Body of pancreas (tissue), 4 donors: ENCODE measurements at regions not wholly inside any gene's neighbourhood (a gene's known extent, or its start where the extent isn't known, plus 50 kb on each side); places are given as distances from the start of the nearest gene placed in this dataset.

Experiments
- ATAC-seq: fragments of 150-250 bp; one replicate; pipeline ENCODE4 v1.9.1; 2016
- DNase-seq, 4 donors: peaks; one replicate each; pipeline ENCODE4 v3.0.0-alpha.2; 2019
- H3K27ac ChIP-seq, 4 donors: fragments of 200-600 bp; sonication (generic); 1 replicate in 3 of 4; 2 replicates in 1 of 4; pipeline versions ENCODE4 v1.5.1 to v1.6.1; 2016 to 2019; ENCODE audit warnings: mild to moderate bottlenecking in 1 of 4, mixed read lengths in 1 of 4, moderate library complexity in 1 of 4
- H3K27me3 ChIP-seq, 2 donors: fragments of 200-600 bp; sonication (generic); one replicate each; pipeline ENCODE4 v1.6.0; 2016; ENCODE audit warnings: mild to moderate bottlenecking in 1 of 2
- H3K36me3 ChIP-seq, 2 donors: fragments of 200-600 bp; sonication (generic); replicated peaks in 1 of 2; 2 replicates each; pipeline ENCODE4 v1.5.1; 2016; ENCODE audit warnings: low read depth in 2 of 2; ENCODE audit not compliant: insufficient read depth in 1 of 2
- H3K4me1 ChIP-seq: fragments of 200-600 bp; sonication (generic); one replicate; pipeline ENCODE4 v1.6.0; 2016
- H3K4me3 ChIP-seq, 2 donors: fragments of 200-600 bp; sonication (generic); 1 replicate in 1 of 2; 2 replicates in 1 of 2; pipeline ENCODE4 v1.5.1; 2016 to 2019
- H3K9me3 ChIP-seq, 3 donors: fragments of 200-600 bp; sonication (generic); 1 replicate in 2 of 3; 2 replicates in 1 of 3; pipeline ENCODE4 v1.5.1; 2016
- POLR2A ChIP-seq, 3 donors: fragments of 450-650 bp; IDR thresholded peaks; one replicate each; pipeline ENCODE4 v1.6.1; 2016; ENCODE audit warnings: antibody characterized with exemption in 3 of 3, mild to moderate bottlenecking in 2 of 3
- WGBS, 2 donors: methylation state at CpG; one replicate each; pipeline ENCODE4 v1.1.5; 2017; 5-methylcytosine and 5-hydroxymethylcytosine counted together
- intact Hi-C: fragments of 100-400 bp; cut with DNase I; formaldehyde crosslinking; loops from one replicate; pipeline ENCODE4 v1.15.1; 2023
- TF ChIP-seq, protein P1 (sequence below), 7 experiments: fragments of 450-650 bp in 4 of 7; fragments of 200-600 bp in 3 of 7; sonication (generic) in 3 of 7; IDR thresholded peaks; one replicate each; pipeline ENCODE4 v1.5.1; 2016 to 2019; ENCODE audit warnings: antibody characterized with exemption in 7 of 7

DNA sequence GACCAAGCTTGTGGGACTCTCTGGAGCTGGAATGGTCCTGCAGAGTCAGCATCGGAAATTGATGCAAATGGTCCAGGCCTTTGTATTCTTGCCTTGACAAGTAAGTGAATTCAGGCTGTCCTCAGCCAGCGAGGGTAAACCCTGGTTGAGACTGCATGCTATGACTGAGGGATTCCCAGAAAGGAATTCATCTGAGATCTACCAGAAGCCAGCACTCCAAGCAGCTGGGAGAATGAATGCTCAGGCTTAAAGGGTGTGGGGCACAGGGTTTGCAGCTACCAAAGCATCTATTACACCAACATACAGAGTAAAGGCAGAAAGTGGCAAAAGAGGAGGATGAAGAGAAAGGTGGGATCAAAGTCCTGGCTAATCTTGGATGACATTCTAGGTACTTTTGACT, 257.0 kb upstream of the LYPLAL1 start:
- no peak for DNase-seq
- intact Hi-C loops, result no loop called here
- WGBS, 2 donors, result 85 to 90% methylated on average over 2 of the region's 2 CpGs

DNA sequence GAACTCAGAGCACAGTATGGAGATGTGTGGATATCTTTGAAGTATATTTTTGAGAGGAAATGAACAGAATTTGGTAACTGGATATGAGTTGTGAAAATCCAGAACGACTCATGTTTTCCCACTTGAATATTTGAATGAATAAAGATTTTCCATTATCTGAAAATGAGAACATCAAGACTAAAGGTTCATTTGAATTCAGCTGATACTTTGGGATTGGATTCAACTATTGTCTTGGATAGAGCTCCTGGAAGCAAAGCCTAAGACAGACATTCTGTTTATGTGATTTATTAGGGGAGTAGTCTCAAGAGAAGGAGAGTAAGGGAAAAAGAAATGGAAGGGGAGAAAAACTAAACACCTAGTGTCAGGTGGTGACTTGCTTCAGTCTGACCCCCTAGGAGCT, 256.0 kb upstream of the LYPLAL1 start:
- no peak for ATAC-seq
- DNase-seq, result no peak
- Histone ChIP-seq H3K27me3 (no peaks in the 10 kb centered on the region), H3K36me3 (no peaks in the 10 kb centered on the region), H3K9me3 (no peaks in the 10 kb centered on the region), H3K27ac (no peak overlapping the region), H3K4me1 (no peaks in the 10 kb centered on the region), H3K4me3 (no peak overlapping the region)
- WGBS, 2 donors, result 25 to 44% methylated on average over 1 of the region's 1 CpG
- TF ChIP-seq, protein P1, sequence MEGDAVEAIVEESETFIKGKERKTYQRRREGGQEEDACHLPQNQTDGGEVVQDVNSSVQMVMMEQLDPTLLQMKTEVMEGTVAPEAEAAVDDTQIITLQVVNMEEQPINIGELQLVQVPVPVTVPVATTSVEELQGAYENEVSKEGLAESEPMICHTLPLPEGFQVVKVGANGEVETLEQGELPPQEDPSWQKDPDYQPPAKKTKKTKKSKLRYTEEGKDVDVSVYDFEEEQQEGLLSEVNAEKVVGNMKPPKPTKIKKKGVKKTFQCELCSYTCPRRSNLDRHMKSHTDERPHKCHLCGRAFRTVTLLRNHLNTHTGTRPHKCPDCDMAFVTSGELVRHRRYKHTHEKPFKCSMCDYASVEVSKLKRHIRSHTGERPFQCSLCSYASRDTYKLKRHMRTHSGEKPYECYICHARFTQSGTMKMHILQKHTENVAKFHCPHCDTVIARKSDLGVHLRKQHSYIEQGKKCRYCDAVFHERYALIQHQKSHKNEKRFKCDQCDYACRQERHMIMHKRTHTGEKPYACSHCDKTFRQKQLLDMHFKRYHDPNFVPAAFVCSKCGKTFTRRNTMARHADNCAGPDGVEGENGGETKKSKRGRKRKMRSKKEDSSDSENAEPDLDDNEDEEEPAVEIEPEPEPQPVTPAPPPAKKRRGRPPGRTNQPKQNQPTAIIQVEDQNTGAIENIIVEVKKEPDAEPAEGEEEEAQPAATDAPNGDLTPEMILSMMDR (IDR thresholded peaks at IDR 0.05), result no peak
- TF ChIP-seq POLR2A (IDR thresholded peaks at IDR 0.05), result no peak
- intact Hi-C loops, result no loop called here

More for the DNA sequence above, 257.0 kb upstream of the LYPLAL1 start:
- Histone ChIP-seq H3K4me3 (no peak overlapping the region), H3K27me3 (no peaks in the 10 kb centered on the region), H3K27ac (no peak overlapping the region), H3K9me3 (no peaks in the 10 kb centered on the region), H3K36me3 (no peaks in the 10 kb centered on the region), H3K4me1 (no peaks in the 10 kb centered on the region)
- TF ChIP-seq, protein P1 (IDR thresholded peaks at IDR 0.05), result no peak
- TF ChIP-seq POLR2A (IDR thresholded peaks at IDR 0.05), result no peak
- no peak for ATAC-seq

DNA sequence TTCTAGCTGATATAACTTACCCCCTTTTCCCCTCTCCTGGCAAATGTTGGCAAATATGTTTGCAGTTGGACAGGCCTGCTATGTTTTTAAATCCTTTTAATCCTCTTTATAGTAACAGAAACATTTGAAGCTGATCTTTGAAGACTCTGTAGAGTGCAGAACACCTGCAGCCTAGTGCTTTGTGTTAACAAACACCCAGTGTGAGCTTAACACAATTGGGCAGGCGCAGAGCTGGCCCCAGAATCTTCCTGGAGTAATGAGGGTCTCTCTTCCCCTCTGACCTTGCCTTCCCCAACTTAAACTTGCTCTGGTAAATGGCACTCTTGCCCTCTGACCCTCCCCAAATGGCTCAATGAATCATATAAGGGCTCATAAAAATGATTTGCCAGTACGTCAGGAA, 247.9 kb upstream of the LYPLAL1 start:
- Histone ChIP-seq H3K9me3 (no peaks in the 10 kb centered on the region), H3K27ac (no peak overlapping the region), H3K36me3 (no peaks in the 10 kb centered on the region), H3K4me3 (no peak overlapping the region), H3K4me1 (no peaks in the 10 kb centered on the region), H3K27me3 (no peaks in the 10 kb centered on the region)
- TF ChIP-seq, protein P1 (IDR thresholded peaks at IDR 0.05), result no peak
- no peak for TF ChIP-seq POLR2A (IDR thresholded peaks at IDR 0.05)
- 89 to 95% methylated on average over 2 of the region's 2 CpGs for WGBS, 2 donors
- ATAC-seq (no peak), DNase-seq (no peak)
- intact Hi-C loops, result no loop called here

DNA sequence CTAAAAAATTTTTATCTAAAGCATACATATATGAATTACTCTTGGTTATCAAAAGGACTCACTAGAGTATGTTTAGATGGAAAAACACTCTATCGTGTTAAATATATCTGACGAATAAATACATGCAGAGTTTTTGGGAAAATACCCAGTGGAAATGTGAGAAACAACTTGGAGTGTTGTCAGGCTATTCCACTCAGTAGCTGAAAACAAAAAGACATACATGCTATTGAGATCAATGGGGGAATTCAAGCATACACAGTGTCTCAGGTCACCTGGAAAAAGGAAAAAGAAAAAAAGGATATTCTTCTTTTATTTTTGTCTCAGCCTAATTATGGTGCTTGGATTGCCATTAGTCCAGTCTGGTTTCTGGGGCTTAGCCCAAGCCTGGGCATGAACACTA, 247.0 kb upstream of the LYPLAL1 start:
- DNase-seq, result no peak
- Histone ChIP-seq H3K4me1 (no peaks in the 10 kb centered on the region), H3K36me3 (no peaks in the 10 kb centered on the region), H3K27me3 (no peaks in the 10 kb centered on the region), H3K27ac (no peak overlapping the region), H3K9me3 (no peaks in the 10 kb centered on the region), H3K4me3 (no peak overlapping the region)
- intact Hi-C loops, result no loop called here
- TF ChIP-seq, protein P1 (IDR thresholded peaks at IDR 0.05), result no peak
- TF ChIP-seq POLR2A (IDR thresholded peaks at IDR 0.05), result no peak
- no peak for ATAC-seq
- 52 to 78% methylated on average over 2 of the region's 2 CpGs for WGBS, 2 donors

DNA sequence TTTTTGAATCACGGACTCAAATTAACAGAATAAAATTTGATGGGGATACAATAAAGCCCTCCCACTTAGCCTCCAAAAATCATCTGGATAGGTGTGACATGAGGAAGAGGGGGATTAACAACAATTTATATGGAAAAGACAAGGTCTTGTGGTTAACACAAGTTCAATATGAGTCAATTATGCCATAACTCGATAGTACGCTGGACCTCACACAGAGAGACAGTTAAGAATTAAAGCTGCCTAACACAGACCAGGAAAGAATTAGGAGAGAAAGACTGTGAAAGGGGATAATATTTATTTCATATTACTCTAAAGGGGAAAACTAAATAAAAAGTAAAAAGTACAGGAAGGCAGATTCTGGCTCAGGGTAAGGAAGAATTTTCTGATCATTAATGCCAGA, 243.7 kb upstream of the LYPLAL1 start:
- H3K27me3 ChIP-seq, result no peaks in the 10 kb centered on the region
- TF ChIP-seq POLR2A (IDR thresholded peaks at IDR 0.05), result no peak
- TF ChIP-seq, protein P1 (IDR thresholded peaks at IDR 0.05), result no peak
- intact Hi-C loops, result no loop called here
- H3K4me1 ChIP-seq, result no peaks in the 10 kb centered on the region
- WGBS, 2 donors, result 90 to 92% methylated on average over 3 of the region's 3 CpGs
- no peaks in the 10 kb centered on the region for H3K36me3 ChIP-seq
- no peaks in the 10 kb centered on the region for H3K9me3 ChIP-seq
- no peak overlapping the region for H3K4me3 ChIP-seq
- no peak for DNase-seq
- H3K27ac ChIP-seq, result no peak overlapping the region
- ATAC-seq, result no peak
